CD4-positive, alpha-beta T cell treated with Interleukin-15 for 1 hour (primary cell): ENCODE measurements at regions not wholly inside any gene's neighbourhood (a gene's known extent, or its start where the extent isn't known, plus 50 kb on each side); places are given as distances from the start of the nearest gene placed in this dataset.
A peak's percentile ranks its signal among the peaks of the same experiment; 100 is the strongest.
"Not testable (repeated sequence)": the region's sequence is repeated elsewhere in the genome, so short reads cannot be mapped to it uniquely, and the experiment has no call there.

Experiments used
- DNase-seq: peaks from one replicate; pipeline ENCODE4 v3.0.0-alpha.2; 2020

- no peak for DNase-seq
Observed at GRCh38 chr3:107211608-107212007, 165.6 kb upstream of the CCDC54 start.

- DNase-seq: no peak
Observed at GRCh38 chr3:107212618-107213017, 164.6 kb upstream of the CCDC54 start.

- no peak for DNase-seq
Observed at GRCh38 chr3:107213044-107213669, 164.1 kb upstream of the CCDC54 start.

GRCh38 chr3:107216229-107216628 lies 161.0 kb upstream of the CCDC54 start:
- DNase-seq: no peak

GRCh38 chr3:107216711-107217110 lies 160.5 kb upstream of the CCDC54 start:
- no peak for DNase-seq

GRCh38 chr3:107217172-107217571 lies 160.1 kb upstream of the CCDC54 start:
- DNase-seq: no peak

- no peak for DNase-seq
Observed at GRCh38 chr3:107218864-107219269, 158.4 kb upstream of the CCDC54 start.

- DNase-seq: no peak
Observed at GRCh38 chr3:107220538-107220937, 156.7 kb upstream of the CCDC54 start.

GRCh38 chr3:107221856-107222255 lies 155.4 kb upstream of the CCDC54 start:
- no peak for DNase-seq

GRCh38 chr3:107222907-107223306 lies 154.3 kb upstream of the CCDC54 start:
- DNase-seq: no peak

GRCh38 chr3:107224026-107224596 lies 153.1 kb upstream of the CCDC54 start:
- no peak for DNase-seq

- DNase-seq: no peak
Observed at GRCh38 chr3:107227091-107227490, 150.1 kb upstream of the CCDC54 start.

- not testable (repeated sequence) for DNase-seq
Observed at GRCh38 chr3:107233877-107234276, 143.4 kb upstream of the CCDC54 start.

GRCh38 chr3:107235193-107235927 lies 141.9 kb upstream of the CCDC54 start:
- no peak for DNase-seq

GRCh38 chr3:107235928-107236315 lies 141.3 kb upstream of the CCDC54 start:
- DNase-seq: peak; percentile 26

GRCh38 chr3:107236655-107237337 lies 140.4 kb upstream of the CCDC54 start:
- DNase-seq: no peak

GRCh38 chr3:107238787-107239186 lies 138.5 kb upstream of the CCDC54 start:
- no peak for DNase-seq

GRCh38 chr3:107239703-107240102 lies 137.5 kb upstream of the CCDC54 start:
- DNase-seq: no peak

GRCh38 chr3:107240183-107241091 lies 136.8 kb upstream of the CCDC54 start:
- DNase-seq: peak; percentile 74

GRCh38 chr3:107241217-107241616 lies 136.0 kb upstream of the CCDC54 start:
- DNase-seq: no peak

GRCh38 chr3:107242579-107242978 lies 134.7 kb upstream of the CCDC54 start:
- no peak for DNase-seq

- no peak for DNase-seq
Observed at GRCh38 chr3:107247116-107247515, 130.1 kb upstream of the CCDC54 start.

- DNase-seq: no peak
Observed at GRCh38 chr3:107249132-107249531, 128.1 kb upstream of the CCDC54 start.
